CD14-positive monocyte (primary cell): ENCODE measurements at regions not wholly inside any gene's neighbourhood (a gene's known extent, or its start where the extent isn't known, plus 50 kb on each side); places are given as distances from the start of the nearest gene placed in this dataset.

Source experiments
- DNase-seq, 3 donors: peaks; one replicate each; pipeline ENCODE4 v3.0.0-alpha.2; 2011 to 2022
- H2AFZ ChIP-seq: 2 replicates; pipeline ENCODE4 v1.6.0; 2012; ENCODE audit warnings: mild to moderate bottlenecking, low read depth, low read length, inconsistent platforms; ENCODE audit not compliant: insufficient read depth, poor library complexity, severe bottlenecking
- H3K27ac ChIP-seq, 2 donors: 1 replicate in 1 of 2; 2 replicates in 1 of 2; pipeline ENCODE4 v1.5.1; 2012 to 2013; ENCODE audit warnings: low read length in 2 of 2, control low read depth in 1 of 2, inconsistent platforms in 1 of 2, low read depth in 1 of 2, mild to moderate bottlenecking in 1 of 2
- H3K27me3 ChIP-seq, 2 donors: one replicate each; pipeline versions ENCODE4 v1.6.0 to v1.6.1; 2011 to 2013; ENCODE audit warnings: low read length in 2 of 2; ENCODE audit not compliant: control insufficient read depth in 2 of 2, insufficient read depth in 2 of 2
- H3K36me3 ChIP-seq, 2 donors: replicated peaks in 1 of 2; 1 replicate in 1 of 2; 2 replicates in 1 of 2; pipeline versions ENCODE4 v1.5.1 to v1.6.1; 2012 to 2013; ENCODE audit warnings: low read length in 2 of 2, control low read depth in 1 of 2, inconsistent platforms in 1 of 2, mild to moderate bottlenecking in 1 of 2; ENCODE audit not compliant: insufficient read depth in 2 of 2, control insufficient read depth in 1 of 2
- H3K4me1 ChIP-seq, 2 donors: 1 replicate in 1 of 2; 2 replicates in 1 of 2; pipeline versions ENCODE4 v1.5.1 to v1.6.1; 2012 to 2013; ENCODE audit warnings: low read length in 2 of 2, control low read depth in 1 of 2, inconsistent platforms in 1 of 2, mild to moderate bottlenecking in 1 of 2, moderate library complexity in 1 of 2; ENCODE audit not compliant: insufficient read depth in 2 of 2, control insufficient read depth in 1 of 2
- H3K4me2 ChIP-seq: replicated peaks from 2 replicates; pipeline ENCODE3; 2012; ENCODE audit warnings: low read length, moderate library complexity, mild to moderate bottlenecking; ENCODE audit not compliant: poor library complexity, severe bottlenecking; ENCODE audit errors: extremely low read depth
- H3K4me3 ChIP-seq, 3 experiments: fragments of 200-600 bp in 1 of 3; sonication (generic) in 1 of 3; replicated peaks in 1 of 3; 1 replicate in 2 of 3; 2 replicates in 1 of 3; pipeline ENCODE4 v1.5.1; 2011 to 2013; ENCODE audit warnings: low read length in 3 of 3, mild to moderate bottlenecking in 3 of 3, control low read depth in 2 of 3, low read depth in 2 of 3, inconsistent platforms in 1 of 3, moderate library complexity in 1 of 3
- H3K79me2 ChIP-seq: 2 replicates; pipeline ENCODE4 v1.6.0; 2012; ENCODE audit warnings: mild to moderate bottlenecking, control low read depth, inconsistent platforms, low read length, moderate library complexity; ENCODE audit not compliant: insufficient read depth
- H3K9ac ChIP-seq: 2 replicates; pipeline ENCODE4 v1.6.0; 2017; ENCODE audit warnings: low read length, mild to moderate bottlenecking; ENCODE audit not compliant: insufficient read depth, poor library complexity, severe bottlenecking
- H3K9me3 ChIP-seq, 2 donors: replicated peaks in 1 of 2; 1 replicate in 1 of 2; 2 replicates in 1 of 2; pipeline versions ENCODE4 v1.5.1 to v1.6.1; 2012 to 2013; ENCODE audit warnings: low read length in 2 of 2, control low read depth in 1 of 2; ENCODE audit not compliant: control insufficient read depth in 1 of 2, insufficient read depth in 1 of 2
- H4K20me1 ChIP-seq: 2 replicates; pipeline ENCODE4 v1.6.0; 2012; ENCODE audit warnings: mild to moderate bottlenecking, low read length, control low read depth, moderate library complexity; ENCODE audit not compliant: insufficient read depth
- H3K27ac Mint-ChIP-seq, 7 donors: one replicate each; pipeline ENCODE4 v1.8.0; 2020; ENCODE audit warnings: mild to moderate bottlenecking in 7 of 7, mixed read lengths in 7 of 7, moderate library complexity in 6 of 7, inconsistent platforms in 2 of 7
- H3K27me3 Mint-ChIP-seq, 3 donors: one replicate each; pipeline ENCODE4 v1.8.0; 2021 to 2022; ENCODE audit warnings: low read depth in 3 of 3, mild to moderate bottlenecking in 3 of 3, mixed read lengths in 3 of 3, moderate library complexity in 3 of 3, inconsistent platforms in 1 of 3
- H3K36me3 Mint-ChIP-seq, 2 donors: one replicate each; pipeline ENCODE4 v1.8.0; 2020; ENCODE audit warnings: mixed read lengths in 2 of 2, inconsistent platforms in 1 of 2, mild to moderate bottlenecking in 1 of 2
- H3K4me1 Mint-ChIP-seq: one replicate; pipeline ENCODE4 v1.8.0; 2020; ENCODE audit warnings: mild to moderate bottlenecking, mixed read lengths
- H3K4me3 Mint-ChIP-seq, 2 donors: one replicate each; pipeline ENCODE4 v1.8.0; 2020; ENCODE audit warnings: mild to moderate bottlenecking in 2 of 2, mixed read lengths in 2 of 2, moderate library complexity in 1 of 2
- H3K9me3 Mint-ChIP-seq, 7 donors: one replicate each; pipeline ENCODE4 v1.8.0; 2020 to 2022; ENCODE audit warnings: mixed read lengths in 7 of 7, mild to moderate bottlenecking in 6 of 7, moderate library complexity in 6 of 7, inconsistent platforms in 2 of 7
- WGBS: methylation state at CpG from one replicate; pipeline ENCODE4 v1.1.5; 2013; ENCODE audit warnings: missing lambda C conversion rate; ENCODE audit not compliant: insufficient coverage; 5-methylcytosine and 5-hydroxymethylcytosine counted together
- intact Hi-C, 2 donors: fragments of 100-400 bp; cut with micrococcal nuclease; formaldehyde crosslinking; loops; one replicate each; pipeline versions ENCODE4 v1.15.0 to v1.15.1; 2023
- TF ChIP-seq, protein P1 (sequence below): fragments of 200-600 bp; IDR thresholded peaks from one replicate; pipeline ENCODE4 v1.8.0; 2022; ENCODE audit warnings: antibody characterized with exemption, mild to moderate bottlenecking

DNA sequence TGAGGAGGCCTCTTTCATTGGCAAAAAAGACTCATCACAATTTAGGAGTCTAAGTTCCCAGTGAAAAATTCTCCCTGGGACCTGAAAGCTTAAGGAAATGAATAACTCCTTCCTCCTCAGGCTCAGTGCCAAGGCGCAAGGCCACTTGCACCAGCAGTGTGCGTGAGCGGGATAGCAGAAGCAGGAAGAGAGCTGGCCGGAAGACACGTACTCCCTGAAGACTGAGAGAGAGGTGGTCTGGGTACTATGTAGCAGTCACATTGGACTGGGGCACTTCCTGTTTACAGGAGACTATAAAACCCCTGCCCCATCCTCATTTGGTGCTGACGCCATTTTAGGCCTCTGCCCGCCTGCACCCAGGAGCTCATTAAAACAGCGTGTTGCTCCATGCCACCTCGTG, 66.3 kb upstream of the IL33 start:
- H3K9ac ChIP-seq = no peak overlapping the region
- 93% methylated on average over 7 of the region's 9 CpGs for WGBS
- H3K4me1 ChIP-seq = no peaks in the 10 kb centered on the region
- TF ChIP-seq, protein P1, sequence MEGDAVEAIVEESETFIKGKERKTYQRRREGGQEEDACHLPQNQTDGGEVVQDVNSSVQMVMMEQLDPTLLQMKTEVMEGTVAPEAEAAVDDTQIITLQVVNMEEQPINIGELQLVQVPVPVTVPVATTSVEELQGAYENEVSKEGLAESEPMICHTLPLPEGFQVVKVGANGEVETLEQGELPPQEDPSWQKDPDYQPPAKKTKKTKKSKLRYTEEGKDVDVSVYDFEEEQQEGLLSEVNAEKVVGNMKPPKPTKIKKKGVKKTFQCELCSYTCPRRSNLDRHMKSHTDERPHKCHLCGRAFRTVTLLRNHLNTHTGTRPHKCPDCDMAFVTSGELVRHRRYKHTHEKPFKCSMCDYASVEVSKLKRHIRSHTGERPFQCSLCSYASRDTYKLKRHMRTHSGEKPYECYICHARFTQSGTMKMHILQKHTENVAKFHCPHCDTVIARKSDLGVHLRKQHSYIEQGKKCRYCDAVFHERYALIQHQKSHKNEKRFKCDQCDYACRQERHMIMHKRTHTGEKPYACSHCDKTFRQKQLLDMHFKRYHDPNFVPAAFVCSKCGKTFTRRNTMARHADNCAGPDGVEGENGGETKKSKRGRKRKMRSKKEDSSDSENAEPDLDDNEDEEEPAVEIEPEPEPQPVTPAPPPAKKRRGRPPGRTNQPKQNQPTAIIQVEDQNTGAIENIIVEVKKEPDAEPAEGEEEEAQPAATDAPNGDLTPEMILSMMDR = no peak
- no peaks in the 10 kb centered on the region for H3K36me3 ChIP-seq
- no peak overlapping the region for H3K4me3 ChIP-seq
- Mint-ChIP-seq H3K27me3 (peaks cover 0 to 11% (median 3%) of the 10 kb centered on the region in 3 donors), H3K4me3 (no peak overlapping the region), H3K9me3 (peaks cover 4 to 13% (median 5%) of the 10 kb centered on the region in 7 donors), H3K36me3 (no peaks in the 10 kb centered on the region), H3K4me1 (no peaks in the 10 kb centered on the region), H3K27ac (peak overlapping the region in 1 of 7 donors; percentile 62)
- no peak overlapping the region for H3K4me2 ChIP-seq
- H2AFZ ChIP-seq = no peak overlapping the region
- DNase-seq = no peak
- no peaks in the 10 kb centered on the region for H3K27me3 ChIP-seq
- intact Hi-C loops = no loop called here
- H3K9me3 ChIP-seq = peaks cover 0 to 7% of the 10 kb centered on the region in 2 donors
- no peak overlapping the region for H3K27ac ChIP-seq
- H4K20me1 ChIP-seq = no peaks in the 10 kb centered on the region
- H3K79me2 ChIP-seq = no peaks in the 10 kb centered on the region

DNA sequence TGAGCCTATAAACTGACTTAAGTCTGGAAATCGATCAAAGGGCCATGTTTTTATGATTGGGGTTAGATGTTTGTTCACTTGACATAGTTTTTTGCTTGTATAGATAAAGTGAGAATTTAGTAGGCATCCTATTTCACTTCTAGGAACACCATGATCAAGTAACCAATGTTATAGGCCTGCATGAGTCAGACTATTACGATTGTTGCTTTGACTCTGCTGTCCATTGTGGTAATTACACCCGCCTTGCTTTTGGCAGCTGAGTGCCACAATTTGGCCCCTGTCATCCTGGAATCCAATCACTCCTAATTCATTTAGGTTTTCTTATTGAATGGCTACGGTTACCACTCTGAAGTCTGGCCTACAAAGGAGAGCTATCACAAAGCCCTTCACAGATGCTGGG, 67.8 kb upstream of the IL33 start:
- Histone ChIP-seq H3K27ac (no peak overlapping the region), H3K9me3 (peaks cover 0 to 7% of the 10 kb centered on the region in 2 donors), H4K20me1 (no peaks in the 10 kb centered on the region), H3K4me3 (no peak overlapping the region), H3K36me3 (no peaks in the 10 kb centered on the region), H3K9ac (no peak overlapping the region), H3K79me2 (no peaks in the 10 kb centered on the region), H3K27me3 (no peaks in the 10 kb centered on the region), H3K4me1 (no peaks in the 10 kb centered on the region), H2AFZ (no peak overlapping the region), H3K4me2 (no peak overlapping the region)
- no peaks in the 10 kb centered on the region for H3K36me3 Mint-ChIP-seq
- 82% methylated on average over 3 of the region's 4 CpGs for WGBS
- intact Hi-C loops = no loop called here
- peaks cover 4 to 8% (median 5%) of the 10 kb centered on the region in 7 donors for H3K9me3 Mint-ChIP-seq
- no peaks in the 10 kb centered on the region for H3K4me1 Mint-ChIP-seq
- no peak for DNase-seq
- TF ChIP-seq, protein P1 = no peak
- H3K27me3 Mint-ChIP-seq = peaks cover 0 to 5% (median 1%) of the 10 kb centered on the region in 3 donors
- no peak overlapping the region for H3K4me3 Mint-ChIP-seq
- no peak overlapping the region for H3K27ac Mint-ChIP-seq
